AG04449 (cell line): ENCODE measurements at regions not wholly inside any gene's neighbourhood (a gene's known extent, or its start where the extent isn't known, plus 50 kb on each side); places are given as distances from the start of the nearest gene placed in this dataset.

Experiments
- CTCF ChIA-PET: fragments of 350-600 bp; formaldehyde crosslinking; extraction: SDS; loops from one replicate; lab custom pipeline; 2021; ENCODE audit warnings: antibody characterized with exemption; lab: Yijun Ruan, JAX
- POLR2A ChIA-PET: fragments of 400-600, 350-600 bp; formaldehyde crosslinking; extraction: SDS; loops from one replicate; lab custom pipeline; 2020; ENCODE audit warnings: antibody characterized with exemption, inconsistent platforms; lab: Yijun Ruan, JAX
- DNase-seq: peaks from one replicate; pipeline ENCODE4 v3.0.0-alpha.2; 2010; ENCODE audit warnings: low read depth, low spot score
- H3K4me3 ChIP-seq: 2 replicates; pipeline ENCODE4 v1.5.1; 2011; ENCODE audit warnings: low read depth, mild to moderate bottlenecking, control low read depth, low read length
- TF ChIP-seq, protein P1 (sequence below): IDR thresholded peaks from one replicate; pipeline ENCODE4 v1.5.1; 2011; ENCODE audit warnings: mild to moderate bottlenecking, moderate library complexity, low read length, control low read depth, inconsistent platforms; ENCODE audit not compliant: insufficient read depth; ENCODE audit errors: missing control alignments

DNA sequence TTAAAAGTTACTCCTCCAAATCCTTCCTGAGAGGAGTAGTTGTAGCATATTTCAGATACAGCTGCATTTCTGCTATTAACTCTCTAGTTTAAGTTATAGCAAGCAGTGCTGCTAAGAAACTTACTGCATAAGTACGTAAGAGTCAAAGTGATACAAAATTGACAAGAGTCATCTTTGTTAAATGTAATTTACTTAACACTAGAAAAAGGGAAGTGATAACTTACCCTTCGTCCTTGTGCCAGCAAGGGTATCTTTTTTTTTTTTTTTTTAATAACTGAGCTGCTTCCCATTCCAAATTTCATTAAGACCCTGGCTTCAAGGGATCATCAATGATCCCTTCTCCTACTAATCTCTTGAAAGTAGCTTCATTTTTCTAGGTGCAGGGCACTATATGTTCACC lies 493.0 kb downstream of the PLCL1 start:
- ChIA-PET POLR2A (no interaction called here), CTCF (interaction anchor here (0.6 to 5.0 kb wide), 33 partner anchors 8 to 1444 kb away, joined by 3 to 31 read pairs (median 5); partner anchors contain the start of gene PLCL1)
- H3K4me3 ChIP-seq: no peak overlapping the region
- TF ChIP-seq, protein P1, sequence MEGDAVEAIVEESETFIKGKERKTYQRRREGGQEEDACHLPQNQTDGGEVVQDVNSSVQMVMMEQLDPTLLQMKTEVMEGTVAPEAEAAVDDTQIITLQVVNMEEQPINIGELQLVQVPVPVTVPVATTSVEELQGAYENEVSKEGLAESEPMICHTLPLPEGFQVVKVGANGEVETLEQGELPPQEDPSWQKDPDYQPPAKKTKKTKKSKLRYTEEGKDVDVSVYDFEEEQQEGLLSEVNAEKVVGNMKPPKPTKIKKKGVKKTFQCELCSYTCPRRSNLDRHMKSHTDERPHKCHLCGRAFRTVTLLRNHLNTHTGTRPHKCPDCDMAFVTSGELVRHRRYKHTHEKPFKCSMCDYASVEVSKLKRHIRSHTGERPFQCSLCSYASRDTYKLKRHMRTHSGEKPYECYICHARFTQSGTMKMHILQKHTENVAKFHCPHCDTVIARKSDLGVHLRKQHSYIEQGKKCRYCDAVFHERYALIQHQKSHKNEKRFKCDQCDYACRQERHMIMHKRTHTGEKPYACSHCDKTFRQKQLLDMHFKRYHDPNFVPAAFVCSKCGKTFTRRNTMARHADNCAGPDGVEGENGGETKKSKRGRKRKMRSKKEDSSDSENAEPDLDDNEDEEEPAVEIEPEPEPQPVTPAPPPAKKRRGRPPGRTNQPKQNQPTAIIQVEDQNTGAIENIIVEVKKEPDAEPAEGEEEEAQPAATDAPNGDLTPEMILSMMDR: no peak
- DNase-seq: no peak

DNA sequence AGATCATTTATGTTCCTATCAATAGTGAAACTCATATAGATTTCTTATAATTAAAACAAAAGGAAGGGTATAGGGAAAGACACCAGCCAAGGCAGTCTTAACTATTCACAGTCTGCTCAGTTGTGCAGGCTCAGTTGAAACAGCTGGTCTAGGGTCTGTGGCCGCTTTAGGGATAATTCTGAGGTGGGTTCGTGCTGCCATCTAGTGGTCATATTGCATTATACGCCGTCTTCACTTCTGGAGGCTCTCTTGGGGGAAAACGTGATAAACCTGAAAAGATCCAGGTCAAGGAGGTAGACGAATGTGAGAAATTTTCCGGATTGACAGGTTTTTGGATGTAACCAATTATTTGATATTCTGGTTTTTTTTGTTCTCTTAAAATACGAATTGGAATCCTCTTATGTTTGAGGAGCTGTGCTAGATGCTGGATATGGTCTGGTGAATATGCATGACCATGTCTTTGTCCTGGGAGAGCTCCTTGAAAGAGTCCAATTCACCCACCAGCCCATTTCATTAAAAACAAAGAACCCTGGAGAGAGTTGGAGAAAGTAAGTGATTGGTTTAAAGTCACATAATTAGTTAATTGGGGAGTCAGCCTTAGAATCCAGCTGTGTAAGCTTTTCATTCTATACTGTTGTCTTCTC lies 492.4 kb downstream of the PLCL1 start:
- ChIA-PET POLR2A (no interaction called here), CTCF (interaction anchor here (0.6 to 5.0 kb wide), 34 partner anchors 8 to 1444 kb away, joined by 3 to 31 read pairs (median 4); partner anchors contain the start of gene PLCL1)
- TF ChIP-seq, protein P1: peak; percentile 67
- no peak overlapping the region for H3K4me3 ChIP-seq
- DNase-seq: no peak

DNA sequence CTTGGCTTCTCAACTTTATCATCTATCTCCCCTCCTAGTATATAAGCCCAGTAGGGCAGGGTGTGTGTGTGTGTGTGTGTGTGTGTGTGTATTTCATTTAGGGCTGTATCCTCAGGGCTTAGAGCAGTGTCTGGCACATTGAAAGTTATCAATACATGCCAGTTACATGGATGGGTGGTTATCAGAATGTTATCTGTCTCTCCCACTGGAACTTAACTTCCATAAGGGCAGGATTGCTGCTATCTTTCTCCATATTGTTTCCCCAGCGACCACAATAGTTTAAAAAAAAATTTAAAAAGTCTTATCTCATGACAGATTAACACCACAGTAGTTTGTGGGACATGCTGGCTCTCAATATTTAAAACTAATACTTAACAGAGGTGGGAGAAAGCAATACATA lies 488.9 kb downstream of the PLCL1 start:
- TF ChIP-seq, protein P1: no peak
- ChIA-PET CTCF (no interaction called here), POLR2A (no interaction called here)
- no peak overlapping the region for H3K4me3 ChIP-seq
- no peak for DNase-seq

DNA sequence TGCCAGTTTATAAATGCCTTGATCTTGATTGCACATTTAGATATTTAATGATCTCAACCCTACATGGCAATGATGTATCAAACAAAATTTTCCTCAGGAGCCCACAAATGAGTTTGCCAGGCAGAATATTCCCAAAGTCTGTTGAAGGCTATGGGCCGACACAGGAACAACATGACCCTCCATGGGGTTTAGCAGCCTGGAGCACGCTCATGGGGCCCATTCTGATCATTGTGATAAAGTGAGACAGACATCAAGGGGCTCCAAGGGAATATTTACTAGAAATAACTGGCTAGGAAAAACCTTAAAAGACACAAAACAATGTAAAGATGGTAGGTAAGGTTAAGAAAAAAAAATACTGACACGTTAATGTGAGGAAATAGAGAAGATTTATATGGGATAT lies 485.4 kb downstream of the PLCL1 start:
- TF ChIP-seq, protein P1: no peak
- H3K4me3 ChIP-seq: no peak overlapping the region
- POLR2A ChIA-PET: no interaction called here
- no peak for DNase-seq
- CTCF ChIA-PET: no interaction called here

DNA sequence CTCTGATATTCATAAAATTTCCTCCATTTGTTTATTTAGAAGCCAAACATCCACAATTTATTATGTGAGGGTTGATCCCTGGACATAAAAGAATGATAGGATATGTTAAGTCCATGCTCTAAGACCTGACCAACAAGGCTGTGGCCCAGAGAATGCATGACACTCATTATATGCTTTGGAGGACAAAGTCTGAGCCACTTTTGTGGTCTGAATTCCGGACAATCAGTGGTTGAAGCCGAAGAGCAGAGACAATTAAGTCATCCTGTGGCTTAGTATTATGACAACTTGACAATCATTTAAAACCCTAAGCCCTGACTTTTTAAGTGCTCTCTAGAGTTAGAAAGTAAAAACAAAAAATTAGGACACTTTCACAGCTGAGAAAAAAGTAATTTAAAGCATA lies 483.3 kb downstream of the PLCL1 start:
- ChIA-PET CTCF (interaction anchor here (0.6 to 1.4 kb wide), 2 partner anchors 9 to 26 kb away, joined by 3 to 9 read pairs; no protein-coding TSS in a partner anchor), POLR2A (no interaction called here)
- no peak for DNase-seq
- TF ChIP-seq, protein P1: no peak
- H3K4me3 ChIP-seq: no peak overlapping the region

DNA sequence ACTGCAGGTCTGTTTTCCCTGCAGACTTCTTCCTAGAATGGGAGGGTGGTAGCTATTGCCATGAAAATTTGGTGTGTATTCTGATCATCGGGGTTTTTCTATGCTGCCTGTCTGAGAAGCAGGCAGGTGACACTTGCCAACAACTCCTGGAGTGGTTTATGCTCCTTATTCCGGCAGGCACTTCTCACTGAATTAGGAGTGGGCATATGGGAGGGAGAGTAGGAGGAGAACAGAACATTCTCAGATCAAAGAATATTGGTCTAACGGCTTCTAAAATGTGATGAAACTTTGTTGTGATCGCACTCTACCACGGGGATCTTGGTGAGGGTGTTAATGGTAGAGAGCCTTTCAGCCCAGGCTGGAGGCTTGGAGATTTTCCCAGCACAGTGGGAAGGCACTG lies 480.8 kb downstream of the PLCL1 start:
- ChIA-PET POLR2A (no interaction called here), CTCF (interaction anchor here (1.1 kb wide), 1 partner anchor 12 kb away, joined by 11 read pairs; no protein-coding TSS in a partner anchor)
- DNase-seq: no peak
- no peak overlapping the region for H3K4me3 ChIP-seq
- TF ChIP-seq, protein P1: no peak
